T-cell (primary cell): ENCODE measurements at regions not wholly inside any gene's neighbourhood (a gene's known extent, or its start where the extent isn't known, plus 50 kb on each side); places are given as distances from the start of the nearest gene placed in this dataset.
"Not testable (repeated sequence)": the region's sequence is repeated elsewhere in the genome, so short reads cannot be mapped to it uniquely, and the experiment has no call there.

ENCODE experiments used
- ATAC-seq, 4 experiments: fragments of 200-7000 bp in 3 of 4; fragments of 150-1000 bp in 1 of 4; cut with Tn5 transposase; replicated peaks in 1 of 4; 1 replicate in 3 of 4; 2 replicates in 1 of 4; pipeline ENCODE4 v1.10.0; 2021; ENCODE audit warnings: moderate library complexity in 3 of 4, mild to moderate bottlenecking in 2 of 4, moderate number of reproducible peaks in 1 of 4
- CTCF ChIA-PET, 2 donors: fragments of 300-600 bp; sonication (Branson Sonifier 250); formaldehyde crosslinking; loops; one replicate each; lab custom pipeline; 2022; ENCODE audit warnings: antibody characterized with exemption in 2 of 2; lab: Charles Lee
- POLR2A ChIA-PET, 2 donors: fragments of 300-600 bp; sonication (Branson Sonifier 250); formaldehyde crosslinking; loops; one replicate each; lab custom pipeline; 2022; ENCODE audit warnings: antibody characterized with exemption in 2 of 2; lab: Charles Lee
- DNase-seq, 35 experiments: peaks; one replicate each; pipeline versions ENCODE4 v3.0.0 to v3.0.0-alpha.2; 2013 to 2023
- H3K27ac ChIP-seq: one replicate; pipeline ENCODE4 v1.5.1; 2013; ENCODE audit warnings: low read length
- H3K27me3 ChIP-seq, 2 experiments: replicated peaks in 1 of 2; 1 replicate in 1 of 2; 2 replicates in 1 of 2; pipeline versions ENCODE4 v1.6.1 to v1.7.0; 2013; ENCODE audit warnings: low read length in 1 of 2, mixed read lengths in 1 of 2; ENCODE audit not compliant: control insufficient read depth in 2 of 2, insufficient read depth in 2 of 2; ENCODE audit errors: extremely low read depth in 1 of 2
- H3K36me3 ChIP-seq, 2 donors: 1 replicate in 1 of 2; 2 replicates in 1 of 2; pipeline versions ENCODE4 v1.6.1 to v1.7.0; 2013; ENCODE audit warnings: low read length in 1 of 2; ENCODE audit not compliant: control insufficient read depth in 2 of 2, insufficient read depth in 1 of 2; ENCODE audit errors: extremely low read depth in 1 of 2
- H3K4me1 ChIP-seq, 2 experiments: 1 replicate in 1 of 2; 2 replicates in 1 of 2; pipeline versions ENCODE4 v1.6.1 to v1.7.0; 2013; ENCODE audit warnings: low read length in 2 of 2, mixed read lengths in 1 of 2; ENCODE audit not compliant: insufficient read depth in 2 of 2, control insufficient read depth in 1 of 2; ENCODE audit errors: extremely low read depth in 1 of 2
- H3K4me3 ChIP-seq, 2 donors: 1 replicate in 1 of 2; 2 replicates in 1 of 2; pipeline versions ENCODE4 v1.5.1 to v1.7.0; 2013; ENCODE audit warnings: mild to moderate bottlenecking in 2 of 2, low read length in 1 of 2, moderate library complexity in 1 of 2; ENCODE audit not compliant: control insufficient read depth in 1 of 2; ENCODE audit errors: extremely low read depth in 1 of 2
- H3K9me3 ChIP-seq: 2 replicates; pipeline ENCODE4 v1.7.0; 2013
- H3K27ac Mint-ChIP-seq, 2 donors: one replicate each; pipeline ENCODE4 v1.8.0; 2020 to 2021; ENCODE audit warnings: mild to moderate bottlenecking in 2 of 2, mixed read lengths in 2 of 2
- H3K27me3 Mint-ChIP-seq, 2 donors: one replicate each; pipeline ENCODE4 v1.8.0; 2021 to 2022; ENCODE audit warnings: mixed read lengths in 2 of 2
- H3K36me3 Mint-ChIP-seq: one replicate; pipeline ENCODE4 v1.8.0; 2021; ENCODE audit warnings: mixed read lengths
- H3K4me1 Mint-ChIP-seq, 3 donors: one replicate each; pipeline ENCODE4 v1.8.0; 2020 to 2022; ENCODE audit warnings: mixed read lengths in 3 of 3, mild to moderate bottlenecking in 1 of 3
- H3K4me3 Mint-ChIP-seq, 3 donors: one replicate each; pipeline ENCODE4 v1.8.0; 2020 to 2022; ENCODE audit warnings: mild to moderate bottlenecking in 3 of 3, mixed read lengths in 3 of 3, moderate library complexity in 3 of 3
- H3K9me3 Mint-ChIP-seq, 3 donors: one replicate each; pipeline ENCODE4 v1.8.0; 2020 to 2022; ENCODE audit warnings: mixed read lengths in 3 of 3
- WGBS: methylation state at CpG from one replicate; pipeline ENCODE4 v1.1.5; 2013; ENCODE audit warnings: missing lambda C conversion rate; ENCODE audit not compliant: insufficient coverage; 5-methylcytosine and 5-hydroxymethylcytosine counted together

- POLR2A ChIA-PET = no interaction called here
- no peaks in the 10 kb centered on the region for H3K4me1 Mint-ChIP-seq
- H3K27ac Mint-ChIP-seq = no peak overlapping the region
- 80% methylated on average over 1 of the region's 9 CpGs for WGBS
- Histone ChIP-seq H3K27me3 (peaks cover 0 to 23% of the 10 kb centered on the region in 2 experiments), H3K27ac (no peak overlapping the region), H3K4me1 (no peaks in the 10 kb centered on the region), H3K4me3 (no peak overlapping the region), H3K9me3 (no peaks in the 10 kb centered on the region), H3K36me3 (no peaks in the 10 kb centered on the region)
- ATAC-seq (no peak), DNase-seq (no peak)
- H3K9me3 Mint-ChIP-seq = peaks cover 0 to under 1% (median under 1%) of the 10 kb centered on the region in 3 donors
- CTCF ChIA-PET = interaction anchor here in 1 of 2 donors (1.5 kb wide), 1 partner anchor 576 kb away, joined by 4 read pairs; no protein-coding TSS in a partner anchor
- no peak overlapping the region for H3K4me3 Mint-ChIP-seq
- no peaks in the 10 kb centered on the region for H3K36me3 Mint-ChIP-seq
- H3K27me3 Mint-ChIP-seq = peaks cover 0 to 6% of the 10 kb centered on the region in 2 donors
Observed at GRCh38 chr22:44569561-44569991, 71.5 kb upstream of the RTL6 start.

GRCh38 chr22:44567846-44568493 lies 69.9 kb upstream of the RTL6 start:
- Mint-ChIP-seq H3K36me3 (no peaks in the 10 kb centered on the region), H3K27me3 (peaks cover 0 to 2% of the 10 kb centered on the region in 2 donors), H3K4me3 (no peak overlapping the region), H3K9me3 (peaks cover 0 to 16% (median 10%) of the 10 kb centered on the region in 3 donors), H3K4me1 (no peaks in the 10 kb centered on the region), H3K27ac (peak overlapping the region in 1 of 2 donors; percentile 37)
- peak in 28 of 35 experiments; percentile 6 to 64 (median 28) for DNase-seq
- Histone ChIP-seq H3K4me1 (no peaks in the 10 kb centered on the region), H3K27ac (no peak overlapping the region), H3K27me3 (peaks cover 0 to 22% of the 10 kb centered on the region in 2 experiments), H3K36me3 (no peaks in the 10 kb centered on the region), H3K4me3 (no peak overlapping the region), H3K9me3 (no peaks in the 10 kb centered on the region)
- ChIA-PET CTCF (interaction anchor here in 1 of 2 donors (2.6 kb wide), 1 partner anchor 575 kb away, joined by 14 read pairs; no protein-coding TSS in a partner anchor), POLR2A (no interaction called here)
- whole genome bisulfite sequencing = 63% methylated on average over 6 of the region's 8 CpGs
- no peak for ATAC-seq

GRCh38 chr22:44567378-44567841 lies 69.4 kb upstream of the RTL6 start:
- H3K27ac Mint-ChIP-seq, POLR2A ChIA-PET, H3K27me3 Mint-ChIP-seq, H3K4me1 ChIP-seq, ATAC-seq, H3K36me3 ChIP-seq, H3K4me3 Mint-ChIP-seq, H3K9me3 ChIP-seq, H3K36me3 Mint-ChIP-seq, H3K4me3 ChIP-seq, H3K4me1 Mint-ChIP-seq, H3K27ac ChIP-seq, DNase-seq: not testable (repeated sequence)
- CTCF ChIA-PET = interaction anchor here in 1 of 2 donors (2.6 kb wide), 1 partner anchor 574 kb away, joined by 14 read pairs; no protein-coding TSS in a partner anchor
- H3K27me3 ChIP-seq = peaks cover 0 to 17% of the 10 kb centered on the region in 2 experiments
- WGBS = 75% methylated on average over 6 of the region's 8 CpGs
- H3K9me3 Mint-ChIP-seq = peaks cover 0 to 17% (median 10%) of the 10 kb centered on the region in 3 donors

- peaks cover 0 to 2% of the 10 kb centered on the region in 2 donors for H3K27me3 Mint-ChIP-seq
- ATAC-seq = no peak
- H3K4me3 Mint-ChIP-seq = no peak overlapping the region
- Histone ChIP-seq H3K4me1 (no peaks in the 10 kb centered on the region), H3K27me3 (peaks cover 0 to 14% of the 10 kb centered on the region in 2 experiments), H3K4me3 (no peak overlapping the region), H3K27ac (no peak overlapping the region), H3K36me3 (no peaks in the 10 kb centered on the region), H3K9me3 (no peaks in the 10 kb centered on the region)
- POLR2A ChIA-PET = no interaction called here
- DNase-seq = no peak
- H3K9me3 Mint-ChIP-seq = peaks cover 0 to 17% (median 10%) of the 10 kb centered on the region in 3 donors
- no peaks in the 10 kb centered on the region for H3K36me3 Mint-ChIP-seq
- H3K27ac Mint-ChIP-seq = no peak overlapping the region
- WGBS = 83% methylated on average over 14 of the region's 17 CpGs
- H3K4me1 Mint-ChIP-seq = no peaks in the 10 kb centered on the region
- CTCF ChIA-PET = interaction anchor here in 1 of 2 donors (2.6 kb wide), 1 partner anchor 574 kb away, joined by 14 read pairs; no protein-coding TSS in a partner anchor
Observed at GRCh38 chr22:44566911-44567310, 68.9 kb upstream of the RTL6 start.

- H3K4me3 Mint-ChIP-seq, H3K4me3 ChIP-seq, H3K36me3 Mint-ChIP-seq, H3K27me3 Mint-ChIP-seq, H3K27ac Mint-ChIP-seq, H3K9me3 ChIP-seq, H3K27me3 ChIP-seq, DNase-seq, ATAC-seq, H3K4me1 ChIP-seq, H3K36me3 ChIP-seq, H3K27ac ChIP-seq, H3K4me1 Mint-ChIP-seq: not testable (repeated sequence)
- ChIA-PET POLR2A (interaction anchor here in 1 of 2 donors (0.6 kb wide), 1 partner anchor 1056 kb away, joined by 3 read pairs; no protein-coding TSS in a partner anchor), CTCF (interaction anchor here in 1 of 2 donors (0.7 kb wide), 1 partner anchor 1160 kb away, joined by 5 read pairs; no protein-coding TSS in a partner anchor)
- peaks cover 0 to 17% (median 10%) of the 10 kb centered on the region in 3 donors for H3K9me3 Mint-ChIP-seq
- WGBS = no CpG with 5 or more reads among the region's 7 CpGs
Observed at GRCh38 chr22:44562651-44563050, 64.6 kb upstream of the RTL6 start.

- H3K27ac ChIP-seq = no peak overlapping the region
- no peaks in the 10 kb centered on the region for H3K4me1 ChIP-seq
- H3K4me3 ChIP-seq = no peak overlapping the region
- peaks cover 4 to 10% of the 10 kb centered on the region in 2 donors for H3K27me3 Mint-ChIP-seq
- ATAC-seq = no peak
- H3K4me3 Mint-ChIP-seq = no peak overlapping the region
- ChIA-PET CTCF (no interaction called here), POLR2A (no interaction called here)
- H3K9me3 Mint-ChIP-seq = peaks cover 0 to 17% (median 10%) of the 10 kb centered on the region in 3 donors
- no peaks in the 10 kb centered on the region for H3K36me3 Mint-ChIP-seq
- WGBS = 80% methylated on average over 1 of the region's 6 CpGs
- H3K4me1 Mint-ChIP-seq = no peaks in the 10 kb centered on the region
- H3K27ac Mint-ChIP-seq = no peak overlapping the region
- no peak for DNase-seq
- no peaks in the 10 kb centered on the region for H3K36me3 ChIP-seq
- no peaks in the 10 kb centered on the region for H3K9me3 ChIP-seq
- H3K27me3 ChIP-seq = peaks cover 0 to 2% of the 10 kb centered on the region in 2 experiments
Observed at GRCh38 chr22:44561139-44561840, 63.3 kb upstream of the RTL6 start.
